Ishikawa (cell line): ENCODE measurements at regions not wholly inside any gene's neighbourhood (a gene's known extent, or its start where the extent isn't known, plus 50 kb on each side); places are given as distances from the start of the nearest gene placed in this dataset.
A peak's percentile ranks its signal among the peaks of the same experiment; 100 is the strongest.

Source experiments
- CREB1 ChIP-seq: IDR thresholded peaks from 2 replicates; pipeline ENCODE4 v1.6.1; 2012; ENCODE audit warnings: low read depth
- EGR1 ChIP-seq: IDR thresholded peaks from 2 replicates; pipeline ENCODE4 v1.6.1; 2012
- EP300 ChIP-seq: IDR thresholded peaks from 2 replicates; pipeline ENCODE4 v1.6.1; 2012; ENCODE audit warnings: borderline replicate concordance
- MAX ChIP-seq: IDR thresholded peaks from 2 replicates; pipeline ENCODE4 v1.6.1; 2012
- RAD21 ChIP-seq: IDR thresholded peaks from 2 replicates; pipeline ENCODE4 v1.6.1; 2012; ENCODE audit warnings: low read depth
- TAF1 ChIP-seq: IDR thresholded peaks from 2 replicates; pipeline ENCODE4 v1.6.1; 2012; ENCODE audit warnings: low read depth, mild to moderate bottlenecking
- TEAD4 ChIP-seq: IDR thresholded peaks from 2 replicates; pipeline ENCODE4 v1.6.1; 2012
- TF ChIP-seq, protein P1 (sequence below): IDR thresholded peaks from 2 replicates; pipeline ENCODE4 v1.6.1; 2012; ENCODE audit warnings: low read depth, mild to moderate bottlenecking
- TF ChIP-seq, protein P2 (sequence below): IDR thresholded peaks from 2 replicates; pipeline ENCODE4 v1.6.1; 2012

GRCh38 chr12:17333287-17333686 is 727.3 kb upstream of the LMO3 start:
- TF ChIP-seq TAF1 (no peak), RAD21 (no peak), EP300 (peak; percentile 18; the same call in 1 of the 2 replicates), MAX (no peak), TEAD4 (no peak), CREB1 (no peak), EGR1 (no peak)
- TF ChIP-seq, protein P1, sequence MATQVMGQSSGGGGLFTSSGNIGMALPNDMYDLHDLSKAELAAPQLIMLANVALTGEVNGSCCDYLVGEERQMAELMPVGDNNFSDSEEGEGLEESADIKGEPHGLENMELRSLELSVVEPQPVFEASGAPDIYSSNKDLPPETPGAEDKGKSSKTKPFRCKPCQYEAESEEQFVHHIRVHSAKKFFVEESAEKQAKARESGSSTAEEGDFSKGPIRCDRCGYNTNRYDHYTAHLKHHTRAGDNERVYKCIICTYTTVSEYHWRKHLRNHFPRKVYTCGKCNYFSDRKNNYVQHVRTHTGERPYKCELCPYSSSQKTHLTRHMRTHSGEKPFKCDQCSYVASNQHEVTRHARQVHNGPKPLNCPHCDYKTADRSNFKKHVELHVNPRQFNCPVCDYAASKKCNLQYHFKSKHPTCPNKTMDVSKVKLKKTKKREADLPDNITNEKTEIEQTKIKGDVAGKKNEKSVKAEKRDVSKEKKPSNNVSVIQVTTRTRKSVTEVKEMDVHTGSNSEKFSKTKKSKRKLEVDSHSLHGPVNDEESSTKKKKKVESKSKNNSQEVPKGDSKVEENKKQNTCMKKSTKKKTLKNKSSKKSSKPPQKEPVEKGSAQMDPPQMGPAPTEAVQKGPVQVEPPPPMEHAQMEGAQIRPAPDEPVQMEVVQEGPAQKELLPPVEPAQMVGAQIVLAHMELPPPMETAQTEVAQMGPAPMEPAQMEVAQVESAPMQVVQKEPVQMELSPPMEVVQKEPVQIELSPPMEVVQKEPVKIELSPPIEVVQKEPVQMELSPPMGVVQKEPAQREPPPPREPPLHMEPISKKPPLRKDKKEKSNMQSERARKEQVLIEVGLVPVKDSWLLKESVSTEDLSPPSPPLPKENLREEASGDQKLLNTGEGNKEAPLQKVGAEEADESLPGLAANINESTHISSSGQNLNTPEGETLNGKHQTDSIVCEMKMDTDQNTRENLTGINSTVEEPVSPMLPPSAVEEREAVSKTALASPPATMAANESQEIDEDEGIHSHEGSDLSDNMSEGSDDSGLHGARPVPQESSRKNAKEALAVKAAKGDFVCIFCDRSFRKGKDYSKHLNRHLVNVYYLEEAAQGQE = no peak
- TF ChIP-seq, protein P2, sequence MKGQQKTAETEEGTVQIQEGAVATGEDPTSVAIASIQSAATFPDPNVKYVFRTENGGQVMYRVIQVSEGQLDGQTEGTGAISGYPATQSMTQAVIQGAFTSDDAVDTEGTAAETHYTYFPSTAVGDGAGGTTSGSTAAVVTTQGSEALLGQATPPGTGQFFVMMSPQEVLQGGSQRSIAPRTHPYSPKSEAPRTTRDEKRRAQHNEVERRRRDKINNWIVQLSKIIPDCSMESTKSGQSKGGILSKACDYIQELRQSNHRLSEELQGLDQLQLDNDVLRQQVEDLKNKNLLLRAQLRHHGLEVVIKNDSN = no peak
